ENCODE measurements at regions not wholly inside any gene's neighbourhood (a gene's known extent, or its start where the extent isn't known, plus 50 kb on each side); places are given as distances from the start of the nearest gene placed in this dataset.

GRCh38 chr16:79355600-79356358 is 244.8 kb downstream of the MAF start:
- Histone ChIP-seq H3K27ac (ENCODE audit: extremely low read depth, low read depth, low read length) (no peak overlapping the region), H3K4me2 (ENCODE audit: insufficient read depth, low read length) (no peak overlapping the region), H3K9me1 (ENCODE audit: control insufficient read depth, insufficient read depth, low read length) (no peaks in the 10 kb centered on the region), H3K27me3 (ENCODE audit: control insufficient read depth in 2 of 2, insufficient read depth in 2 of 2, low read length in 2 of 2) (peaks cover 12 to 55% of the 10 kb centered on the region in 2 experiments; a peak in 4 of 5 replicates), H3K4me3 (no peak overlapping the region), H3K79me2 (ENCODE audit: control insufficient read depth, insufficient read depth, low read length) (no peaks in the 10 kb centered on the region), H3K9me3 (replicated peaks; ENCODE audit: control insufficient read depth, insufficient read depth, low read depth, low read length) (no peaks in the 10 kb centered on the region), H3K4me1 (replicated peaks in 1 of 2; ENCODE audit: control insufficient read depth in 2 of 2, insufficient read depth in 2 of 2, low read length in 2 of 2) (no peaks in the 10 kb centered on the region), H4K20me1 (replicated peaks; ENCODE audit: control insufficient read depth, insufficient read depth, low read length) (peaks cover 3% of the 10 kb centered on the region; the same call in 1 of the 2 replicates), H2AFZ (ENCODE audit: low read depth, low read length) (no peak overlapping the region), H3K9ac (ENCODE audit: insufficient read depth in 1 of 2, low read depth in 2 of 2, low read length in 2 of 2) (no peak overlapping the region), H3K36me3 (ENCODE audit: control insufficient read depth, insufficient read depth, low read length) (no peaks in the 10 kb centered on the region)
- ATAC-seq: no peak
- CTCF ChIA-PET (ENCODE audit: low intra/inter-chr PET ratio): no interaction called here
- TF ChIP-seq FIP1L1 (IDR thresholded peaks at IDR 0.05; ENCODE audit: low read depth, low read length, poor library complexity, severe bottlenecking) (no peak), UBTF (IDR thresholded peaks at IDR 0.05; ENCODE audit: borderline replicate concordance in 1 of 2, low read depth in 2 of 2, low read length in 2 of 2) (no peak), ZHX1 (conservative IDR thresholded peaks at IDR 0.05; ENCODE audit: low read length) (no peak), ZNF609 (CRISPR knock-in tag; IDR thresholded peaks at IDR 0.05; ENCODE audit: borderline replicate concordance) (no peak), TAF15 (IDR thresholded peaks at IDR 0.05; ENCODE audit: low read depth, low read length) (no peak)
- 1% methylated on average over 15 of the region's 15 CpGs for WGBS (ENCODE audit: insufficient coverage, low coverage, missing lambda C conversion rate)
- FAIRE-seq: no peak
- POLR2A ChIA-PET: no interaction called here
- in situ Hi-C loops (cut with MboI) (no loop called here), intact Hi-C loops (cut with micrococcal nuclease) (no loop called here)
- no peak for DNase-seq (ENCODE audit: extremely low read depth in 1 of 4, low spot score in 3 of 4)
- no TSS peak for BruUV-seq (replicated peaks)
